HG03135 (cell line): ENCODE measurements at regions not wholly inside any gene's neighbourhood (a gene's known extent, or its start where the extent isn't known, plus 50 kb on each side); places are given as distances from the start of the nearest gene placed in this dataset.

Experiments
- ATAC-seq: cut with Tn5 transposase; IDR thresholded peaks from one replicate; pipeline ENCODE4 v1.9.1; 2021; ENCODE audit warnings: mild to moderate bottlenecking, moderate library complexity; ENCODE audit not compliant: unreplicated experiment

GRCh38 chr2:122152571-122152970 lies 397.1 kb downstream of the TSN start:
- no peak for ATAC-seq

- ATAC-seq: no peak
These were observed 400.9 kb downstream of the TSN start for GRCh38 chr2:122156176-122156890.

GRCh38 chr2:122157158-122157557 lies 401.7 kb downstream of the TSN start:
- ATAC-seq: no peak

GRCh38 chr2:122163617-122164016 lies 408.2 kb downstream of the TSN start:
- ATAC-seq: no peak

GRCh38 chr2:122164964-122165363 lies 409.5 kb downstream of the TSN start:
- ATAC-seq: no peak

GRCh38 chr2:122166820-122167219 lies 411.4 kb downstream of the TSN start:
- no peak for ATAC-seq

GRCh38 chr2:122167515-122167914 lies 412.1 kb downstream of the TSN start:
- no peak for ATAC-seq

GRCh38 chr2:122168799-122169198 lies 413.3 kb downstream of the TSN start:
- no peak for ATAC-seq

GRCh38 chr2:122172812-122173211 lies 417.4 kb downstream of the TSN start:
- no peak for ATAC-seq

- no peak for ATAC-seq
These were observed 418.6 kb downstream of the TSN start for GRCh38 chr2:122174061-122174460.

- ATAC-seq: no peak
These were observed 424.2 kb downstream of the TSN start for GRCh38 chr2:122179492-122180165.

- no peak for ATAC-seq
These were observed 425.5 kb downstream of the TSN start for GRCh38 chr2:122180972-122181371.

- no peak for ATAC-seq
These were observed 427.3 kb downstream of the TSN start for GRCh38 chr2:122182616-122183355.

- ATAC-seq: no peak
These were observed 428.4 kb downstream of the TSN start for GRCh38 chr2:122183890-122184289.

GRCh38 chr2:122186761-122187222 lies 431.3 kb downstream of the TSN start:
- ATAC-seq: no peak

GRCh38 chr2:122191331-122191730 lies 435.9 kb downstream of the TSN start:
- ATAC-seq: no peak

GRCh38 chr2:122193622-122194021 lies 438.2 kb downstream of the TSN start:
- ATAC-seq: no peak

- no peak for ATAC-seq
These were observed 439.1 kb downstream of the TSN start for GRCh38 chr2:122194546-122194945.

GRCh38 chr2:122203523-122203922 lies 448.1 kb downstream of the TSN start:
- no peak for ATAC-seq

GRCh38 chr2:122205641-122206040 lies 450.2 kb downstream of the TSN start:
- ATAC-seq: no peak

- ATAC-seq: no peak
These were observed 450.6 kb downstream of the TSN start for GRCh38 chr2:122206101-122206500.

- ATAC-seq: no peak
These were observed 453.9 kb downstream of the TSN start for GRCh38 chr2:122209377-122209776.
